ENCODE measurements at regions not wholly inside any gene's neighbourhood (a gene's known extent, or its start where the extent isn't known, plus 50 kb on each side); places are given as distances from the start of the nearest gene placed in this dataset.

DNA sequence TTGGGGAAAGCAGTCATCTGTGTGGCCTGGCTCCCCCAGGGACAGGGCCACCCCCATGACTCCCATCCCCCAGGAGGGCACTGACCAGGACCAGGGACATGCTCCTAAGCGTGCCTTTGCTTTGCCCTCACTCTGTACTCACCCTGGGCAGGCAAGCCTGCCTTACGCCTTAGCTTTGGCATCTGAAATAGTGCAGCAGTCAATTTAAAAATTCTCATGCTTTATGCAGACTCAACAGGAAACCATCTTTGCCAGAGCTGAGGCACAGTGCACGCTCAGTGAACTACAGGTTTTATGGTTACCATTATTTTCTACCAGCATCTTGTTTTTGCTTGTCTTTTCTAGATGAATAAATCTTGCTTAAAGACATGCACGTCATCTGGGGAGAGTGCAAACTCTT, 323.5 kb downstream of the IRX2 start:
- H3K4me3 ChIP-seq, result no peak overlapping the region
- no peaks in the 10 kb centered on the region for H3K36me3 ChIP-seq
- H3K4me1 ChIP-seq, result no peaks in the 10 kb centered on the region
- no peak overlapping the region for H3K27ac ChIP-seq
- H3K27me3 ChIP-seq, result peaks cover 7% of the 10 kb centered on the region
- no peak for TF ChIP-seq POLR2A (IDR thresholded peaks at IDR 0.05)
- no peak for TF ChIP-seq CTCF (IDR thresholded peaks at IDR 0.05)
- no peak for TF ChIP-seq EP300 (IDR thresholded peaks at IDR 0.05)
- no peak for TF ChIP-seq POLR2AphosphoS5 (IDR thresholded peaks at IDR 0.05)
- WGBS, result 68% methylated on average over 4 of the region's 4 CpGs
- no peak for DNase-seq (ENCODE audit: low spot score in 2 of 2)
- peaks cover 5% of the 10 kb centered on the region for H3K9me3 ChIP-seq

DNA sequence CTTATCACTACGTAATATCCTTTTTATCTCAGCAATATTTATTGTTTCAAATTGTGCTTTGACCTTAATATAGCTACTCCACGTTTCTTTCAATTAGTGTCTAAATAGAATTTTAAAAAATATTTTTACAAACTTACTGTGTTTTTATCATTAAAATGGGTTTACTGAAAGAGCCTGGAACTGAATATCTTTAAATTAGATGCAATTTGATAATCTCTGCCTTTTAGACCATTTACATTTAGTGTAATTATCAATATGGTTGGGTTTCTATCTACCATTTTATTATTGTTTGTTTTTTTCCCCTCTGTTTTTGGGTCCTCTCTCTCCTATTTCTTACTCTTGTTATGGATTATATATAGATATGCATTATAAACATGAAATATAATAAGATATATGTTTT, 327.8 kb downstream of the IRX2 start:
- no peak overlapping the region for H3K4me3 ChIP-seq
- TF ChIP-seq POLR2AphosphoS5 (IDR thresholded peaks at IDR 0.05) (no peak), EP300 (IDR thresholded peaks at IDR 0.05) (no peak), POLR2A (IDR thresholded peaks at IDR 0.05) (no peak), CTCF (IDR thresholded peaks at IDR 0.05) (no peak)
- H3K36me3 ChIP-seq, result no peaks in the 10 kb centered on the region
- peaks cover 5% of the 10 kb centered on the region for H3K9me3 ChIP-seq
- peaks cover under 1% of the 10 kb centered on the region for H3K27me3 ChIP-seq
- no peak for DNase-seq (ENCODE audit: low spot score in 2 of 2)
- H3K4me1 ChIP-seq, result no peaks in the 10 kb centered on the region
- H3K27ac ChIP-seq, result no peak overlapping the region
- 87% methylated on average over 2 of the region's 2 CpGs for WGBS

- H3K27ac ChIP-seq, result no peak overlapping the region
- WGBS, result 92% methylated on average over 9 of the region's 9 CpGs
- no peaks in the 10 kb centered on the region for H3K36me3 ChIP-seq
- no peaks in the 10 kb centered on the region for H3K9me3 ChIP-seq
- no peak for TF ChIP-seq CTCF (IDR thresholded peaks at IDR 0.05)
- no peak for TF ChIP-seq POLR2AphosphoS5 (IDR thresholded peaks at IDR 0.05)
- TF ChIP-seq POLR2A (IDR thresholded peaks at IDR 0.05), result no peak
- no peak for TF ChIP-seq EP300 (IDR thresholded peaks at IDR 0.05)
- H3K4me3 ChIP-seq, result no peak overlapping the region
- no peaks in the 10 kb centered on the region for H3K4me1 ChIP-seq
- no peak for DNase-seq (ENCODE audit: low spot score in 2 of 2)
- H3K27me3 ChIP-seq, result peaks cover 5% of the 10 kb centered on the region
Observed at GRCh38 chr5:2417301-2417700, 334.2 kb downstream of the IRX2 start.

- no peak for DNase-seq (ENCODE audit: low spot score in 2 of 2)
- H3K9me3 ChIP-seq, result no peaks in the 10 kb centered on the region
- no peak overlapping the region for H3K27ac ChIP-seq
- H3K4me1 ChIP-seq, result no peaks in the 10 kb centered on the region
- WGBS, result 64% methylated on average over 18 of the region's 23 CpGs
- TF ChIP-seq POLR2A (IDR thresholded peaks at IDR 0.05) (no peak), EP300 (IDR thresholded peaks at IDR 0.05) (no peak), CTCF (IDR thresholded peaks at IDR 0.05) (no peak), POLR2AphosphoS5 (IDR thresholded peaks at IDR 0.05) (no peak)
- H3K36me3 ChIP-seq, result no peaks in the 10 kb centered on the region
- peaks cover 6% of the 10 kb centered on the region for H3K27me3 ChIP-seq
- H3K4me3 ChIP-seq, result no peak overlapping the region
Observed at GRCh38 chr5:2415678-2416077, 335.8 kb downstream of the IRX2 start.

DNA sequence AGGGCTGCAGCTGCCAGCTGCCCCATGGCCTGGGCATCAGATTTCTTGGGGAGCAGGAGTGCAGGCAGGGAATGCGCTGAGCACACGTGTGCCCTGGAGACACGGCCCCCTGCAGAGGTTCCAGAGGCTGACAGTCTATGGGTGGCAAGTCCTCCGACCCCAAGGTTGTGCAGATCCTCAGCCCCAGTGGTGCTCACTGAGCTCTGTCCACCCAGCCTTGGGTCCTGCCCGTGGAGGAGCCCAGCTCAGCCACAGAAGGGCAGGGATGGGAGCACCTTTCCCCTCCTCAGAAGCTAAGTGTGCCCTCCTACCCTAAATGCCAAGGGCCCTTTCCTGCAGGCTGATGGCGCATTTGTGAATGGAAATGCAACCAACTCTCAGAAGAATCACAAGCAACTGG, 341.0 kb downstream of the IRX2 start:
- Histone ChIP-seq H3K27me3 (peaks cover 6% of the 10 kb centered on the region), H3K9me3 (no peaks in the 10 kb centered on the region), H3K4me1 (no peaks in the 10 kb centered on the region), H3K36me3 (no peaks in the 10 kb centered on the region), H3K27ac (no peak overlapping the region), H3K4me3 (no peak overlapping the region)
- DNase-seq (ENCODE audit: low spot score in 2 of 2), result no peak
- 81% methylated on average over 3 of the region's 6 CpGs for WGBS
- TF ChIP-seq CTCF (IDR thresholded peaks at IDR 0.05) (no peak), POLR2A (IDR thresholded peaks at IDR 0.05) (no peak), EP300 (IDR thresholded peaks at IDR 0.05) (no peak), POLR2AphosphoS5 (IDR thresholded peaks at IDR 0.05) (no peak)

Data from suprapubic skin (tissue), 4 donors.